IPS-20b (cell line): ENCODE measurements at regions not wholly inside any gene's neighbourhood (a gene's known extent, or its start where the extent isn't known, plus 50 kb on each side); places are given as distances from the start of the nearest gene placed in this dataset.

Experiments used
- H3K27ac ChIP-seq: one replicate; pipeline ENCODE4 v1.5.1; 2013; ENCODE audit warnings: low read length
- H3K27me3 ChIP-seq: 2 replicates; pipeline ENCODE4 v1.6.1; 2013; ENCODE audit warnings: mild to moderate bottlenecking, low read length, inconsistent platforms; ENCODE audit not compliant: insufficient read depth
- H3K36me3 ChIP-seq: 2 replicates; pipeline ENCODE4 v1.6.1; 2013; ENCODE audit warnings: low read depth, mild to moderate bottlenecking, inconsistent platforms, low read length, moderate library complexity; ENCODE audit not compliant: insufficient read depth
- H3K4me1 ChIP-seq: 2 replicates; pipeline ENCODE4 v1.6.1; 2013; ENCODE audit warnings: mild to moderate bottlenecking, control low read depth, inconsistent platforms, low read length, moderate library complexity; ENCODE audit not compliant: insufficient read depth
- H3K4me3 ChIP-seq: 2 replicates; pipeline ENCODE4 v1.5.1; 2013; ENCODE audit warnings: mild to moderate bottlenecking, low read length, inconsistent platforms
- H3K9ac ChIP-seq: 2 replicates; pipeline ENCODE4 v1.6.1; 2013; ENCODE audit warnings: low read depth, mild to moderate bottlenecking, inconsistent platforms, low read length, moderate library complexity
- H3K9me3 ChIP-seq: 2 replicates; pipeline ENCODE4 v1.6.1; 2013; ENCODE audit warnings: mild to moderate bottlenecking, low read depth, low read length, inconsistent platforms; ENCODE audit not compliant: insufficient read depth

GRCh38 chr15:88985547-88986393 lies 72.6 kb upstream of the MFGE8 start:
- peak overlapping the region; percentile 79; the same call in 1 of the 2 replicates for H3K9ac ChIP-seq
- H3K9me3 ChIP-seq = peaks cover 8% of the 10 kb centered on the region; the same call in 1 of the 2 replicates
- H3K27me3 ChIP-seq = no peaks in the 10 kb centered on the region
- no peaks in the 10 kb centered on the region for H3K36me3 ChIP-seq
- H3K4me3 ChIP-seq = peak overlapping the region; percentile 48; the same call in 1 of the 2 replicates
- peak overlapping the region; percentile 93 for H3K27ac ChIP-seq
- peaks cover 47% of the 10 kb centered on the region; the same call in 1 of the 2 replicates for H3K4me1 ChIP-seq

GRCh38 chr15:88986949-88987590 lies 73.9 kb upstream of the MFGE8 start:
- H3K9ac ChIP-seq = peak overlapping the region; percentile 79; the same call in 1 of the 2 replicates
- H3K27me3 ChIP-seq = no peaks in the 10 kb centered on the region
- peak overlapping the region; percentile 3; the same call in 1 of the 2 replicates for H3K4me3 ChIP-seq
- no peaks in the 10 kb centered on the region for H3K36me3 ChIP-seq
- H3K9me3 ChIP-seq = peaks cover 8% of the 10 kb centered on the region; the same call in 1 of the 2 replicates
- H3K4me1 ChIP-seq = peaks cover 52% of the 10 kb centered on the region; the same call in 1 of the 2 replicates
- H3K27ac ChIP-seq = peak overlapping the region; percentile 49

- H3K9me3 ChIP-seq = peaks cover 8% of the 10 kb centered on the region; the same call in 1 of the 2 replicates
- H3K27ac ChIP-seq = peak overlapping the region; percentile 49
- H3K4me1 ChIP-seq = peaks cover 56% of the 10 kb centered on the region; the same call in 1 of the 2 replicates
- no peaks in the 10 kb centered on the region for H3K27me3 ChIP-seq
- peak overlapping the region; percentile 79; the same call in 1 of the 2 replicates for H3K9ac ChIP-seq
- H3K4me3 ChIP-seq = no peak overlapping the region; the same call in 1 of the 2 replicates
- H3K36me3 ChIP-seq = no peaks in the 10 kb centered on the region
Observed at GRCh38 chr15:88987591-88987933, 74.4 kb upstream of the MFGE8 start.

- H3K27me3 ChIP-seq = no peaks in the 10 kb centered on the region
- H3K4me1 ChIP-seq = peaks cover 52% of the 10 kb centered on the region; the same call in 1 of the 2 replicates
- peak overlapping the region; percentile 49 for H3K27ac ChIP-seq
- peak overlapping the region; percentile 37 for H3K4me3 ChIP-seq
- no peaks in the 10 kb centered on the region for H3K36me3 ChIP-seq
- H3K9me3 ChIP-seq = peaks cover 8% of the 10 kb centered on the region; the same call in 1 of the 2 replicates
- H3K9ac ChIP-seq = peak overlapping the region; percentile 79; the same call in 1 of the 2 replicates
Observed at GRCh38 chr15:88987934-88988671, 74.9 kb upstream of the MFGE8 start.

- Histone ChIP-seq H3K27ac (no peak overlapping the region), H3K4me3 (no peak overlapping the region), H3K36me3 (no peaks in the 10 kb centered on the region), H3K4me1 (peaks cover 62% of the 10 kb centered on the region; the same call in 1 of the 2 replicates), H3K9ac (no peak overlapping the region), H3K27me3 (no peaks in the 10 kb centered on the region), H3K9me3 (peaks cover 8% of the 10 kb centered on the region; the same call in 1 of the 2 replicates)
Observed at GRCh38 chr15:88989578-88989977, 76.4 kb upstream of the MFGE8 start.

GRCh38 chr15:88990185-88990679 lies 77.1 kb upstream of the MFGE8 start:
- Histone ChIP-seq H3K4me1 (peaks cover 65% of the 10 kb centered on the region; the same call in 1 of the 2 replicates), H3K9me3 (peaks cover 8% of the 10 kb centered on the region; the same call in 1 of the 2 replicates), H3K27ac (no peak overlapping the region), H3K27me3 (no peaks in the 10 kb centered on the region), H3K9ac (no peak overlapping the region), H3K4me3 (no peak overlapping the region), H3K36me3 (no peaks in the 10 kb centered on the region)

- Histone ChIP-seq H3K36me3 (no peaks in the 10 kb centered on the region), H3K4me3 (no peak overlapping the region), H3K4me1 (peaks cover 51% of the 10 kb centered on the region; the same call in 1 of the 2 replicates), H3K9me3 (peaks cover 8% of the 10 kb centered on the region; the same call in 1 of the 2 replicates), H3K27ac (peak overlapping the region; percentile 75), H3K9ac (peak overlapping the region; percentile 76; the same call in 1 of the 2 replicates), H3K27me3 (peaks cover 7% of the 10 kb centered on the region; the same call in 1 of the 2 replicates)
Observed at GRCh38 chr15:88992216-88992615, 79.0 kb upstream of the MFGE8 start.

- Histone ChIP-seq H3K9ac (peak overlapping the region; percentile 76), H3K36me3 (no peaks in the 10 kb centered on the region), H3K27me3 (peaks cover 14% of the 10 kb centered on the region; the same call in 1 of the 2 replicates), H3K4me1 (peaks cover 50% of the 10 kb centered on the region; the same call in 1 of the 2 replicates), H3K4me3 (no peak overlapping the region), H3K27ac (peak overlapping the region; percentile 95), H3K9me3 (peaks cover 8% of the 10 kb centered on the region; the same call in 1 of the 2 replicates)
Observed at GRCh38 chr15:88992912-88993376, 79.8 kb upstream of the MFGE8 start.

- peaks cover 18% of the 10 kb centered on the region; the same call in 1 of the 2 replicates for H3K27me3 ChIP-seq
- H3K4me3 ChIP-seq = peak overlapping the region; percentile 55; the same call in 1 of the 2 replicates
- H3K36me3 ChIP-seq = no peaks in the 10 kb centered on the region
- peaks cover 49% of the 10 kb centered on the region; the same call in 1 of the 2 replicates for H3K4me1 ChIP-seq
- peaks cover 8% of the 10 kb centered on the region; the same call in 1 of the 2 replicates for H3K9me3 ChIP-seq
- peak overlapping the region; percentile 76 for H3K9ac ChIP-seq
- peak overlapping the region; percentile 95 for H3K27ac ChIP-seq
Observed at GRCh38 chr15:88993662-88994061, 80.5 kb upstream of the MFGE8 start.

- Histone ChIP-seq H3K4me3 (peak overlapping the region; percentile 55), H3K36me3 (no peaks in the 10 kb centered on the region), H3K4me1 (peaks cover 51% of the 10 kb centered on the region; the same call in 1 of the 2 replicates), H3K27ac (peak overlapping the region; percentile 95), H3K9me3 (peaks cover 8% of the 10 kb centered on the region; the same call in 1 of the 2 replicates), H3K9ac (peak overlapping the region; percentile 76; the same call in 1 of the 2 replicates), H3K27me3 (peaks cover 18% of the 10 kb centered on the region; the same call in 1 of the 2 replicates)
Observed at GRCh38 chr15:88994286-88994685, 81.1 kb upstream of the MFGE8 start.
